Cerebellar cortex (tissue), 1 donor: ENCODE measurements at regions not wholly inside any gene's neighbourhood (a gene's known extent, or its start where the extent isn't known, plus 50 kb on each side); places are given as distances from the start of the nearest gene placed in this dataset.
"Not testable (repeated sequence)": the region's sequence is repeated elsewhere in the genome, so short reads cannot be mapped to it uniquely, and the experiment has no call there.

Experiments used
- DNase-seq: peaks from one replicate; pipeline ENCODE4 v3.0.0-alpha.2; 2015; ENCODE audit warnings: low spot score

- DNase-seq: no peak
Observed at GRCh38 chr3:164927728-164928127, 150.6 kb downstream of the SI start.

GRCh38 chr3:164918905-164919304 is 159.4 kb downstream of the SI start:
- no peak for DNase-seq

GRCh38 chr3:164912916-164913315 is 165.4 kb downstream of the SI start:
- DNase-seq: no peak

GRCh38 chr3:164903820-164904451 is 174.4 kb downstream of the SI start:
- DNase-seq: no peak

GRCh38 chr3:164897342-164897741 is 181.0 kb downstream of the SI start:
- no peak for DNase-seq

GRCh38 chr3:164890061-164890460 is 188.2 kb downstream of the SI start:
- no peak for DNase-seq

GRCh38 chr3:164883171-164883570 is 195.1 kb downstream of the SI start:
- no peak for DNase-seq

GRCh38 chr3:164879201-164879600 is 199.1 kb downstream of the SI start:
- DNase-seq: no peak

- no peak for DNase-seq
Observed at GRCh38 chr3:164864454-164864853, 213.8 kb downstream of the SI start.

- no peak for DNase-seq
Observed at GRCh38 chr3:164852866-164853265, 225.4 kb downstream of the SI start.

GRCh38 chr3:164851905-164852304 is 226.4 kb downstream of the SI start:
- no peak for DNase-seq

- DNase-seq: no peak
Observed at GRCh38 chr3:164851204-164851603, 227.1 kb downstream of the SI start.

- no peak for DNase-seq
Observed at GRCh38 chr3:164848923-164849322, 229.4 kb downstream of the SI start.

GRCh38 chr3:164845739-164846138 is 232.6 kb downstream of the SI start:
- no peak for DNase-seq

- DNase-seq: no peak
Observed at GRCh38 chr3:164832216-164832615, 246.1 kb downstream of the SI start.

- no peak for DNase-seq
Observed at GRCh38 chr3:164818318-164818717, 260.0 kb downstream of the SI start.

GRCh38 chr3:164814106-164814505 is 264.2 kb downstream of the SI start:
- no peak for DNase-seq

GRCh38 chr3:164812042-164812441 is 266.3 kb downstream of the SI start:
- DNase-seq: no peak

GRCh38 chr3:164806188-164806587 is 272.1 kb downstream of the SI start:
- DNase-seq: no peak

GRCh38 chr3:164794099-164794498 is 284.2 kb downstream of the SI start:
- no peak for DNase-seq

- DNase-seq: no peak
Observed at GRCh38 chr3:164791263-164791662, 287.0 kb downstream of the SI start.

- not testable (repeated sequence) for DNase-seq
Observed at GRCh38 chr3:164784407-164784806, 293.9 kb downstream of the SI start.

- no peak for DNase-seq
Observed at GRCh38 chr3:164781755-164782154, 296.5 kb downstream of the SI start.

- DNase-seq: no peak
Observed at GRCh38 chr3:164779816-164780215, 298.5 kb downstream of the SI start.

GRCh38 chr3:164752812-164753211 is 325.5 kb downstream of the SI start:
- DNase-seq: no peak
